ENCODE measurements at regions not wholly inside any gene's neighbourhood (a gene's known extent, or its start where the extent isn't known, plus 50 kb on each side); places are given as distances from the start of the nearest gene placed in this dataset.

DNA sequence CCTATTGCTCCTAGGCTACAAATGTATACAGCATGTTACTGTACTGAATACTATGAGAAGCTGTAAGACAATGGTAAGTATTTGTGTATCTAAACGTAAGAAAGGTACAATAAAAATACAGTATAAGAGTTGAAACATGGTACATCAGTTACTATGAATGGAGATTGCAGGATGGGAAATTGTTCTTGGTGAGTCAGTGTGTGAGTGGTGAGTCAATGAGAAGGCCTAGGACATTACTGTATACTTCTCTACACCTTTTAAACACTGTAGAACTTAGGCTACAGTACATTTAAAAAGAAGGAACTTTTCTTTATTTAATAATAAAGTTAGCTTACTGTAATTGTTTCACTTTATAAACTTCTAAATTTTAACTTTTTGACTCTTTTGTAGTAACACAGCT lies 2603.2 kb downstream of the PCDH7 start:
- no peaks in the 10 kb centered on the region for H4K20me1 ChIP-seq (ENCODE audit: insufficient read depth)
- H2AFZ ChIP-seq: no peak overlapping the region
- H3K4me2 ChIP-seq (ENCODE audit: unreplicated experiment): no peak overlapping the region
- H3K9me3 ChIP-seq (ENCODE audit: low read depth): no peaks in the 10 kb centered on the region
- no peaks in the 10 kb centered on the region for H3F3A ChIP-seq (ENCODE audit: insufficient read depth)
- in situ Hi-C loops (cut with MboI): no loop called here
- H3K27me3 ChIP-seq (replicated peaks; ENCODE audit: insufficient read depth): no peaks in the 10 kb centered on the region
- WGBS, 2 experiments (ENCODE audit: low coverage in 1 of 2, low lambda C conversion rate in 2 of 2, missing lambda C conversion rate in 2 of 2): 10 to 13% methylated on average over 1 of the region's 1 CpG
- no peaks in the 10 kb centered on the region for H3K36me3 ChIP-seq (ENCODE audit: low read depth)
- no peak overlapping the region for H3K27ac ChIP-seq
- H3K79me2 ChIP-seq (ENCODE audit: insufficient read depth): no peaks in the 10 kb centered on the region
- no peaks in the 10 kb centered on the region for H3K9me2 ChIP-seq (ENCODE audit: insufficient read depth)
- no peak overlapping the region for H3K9ac ChIP-seq
- H3K4me3 ChIP-seq: no peak overlapping the region
- no peak for DNase-seq
- no peaks in the 10 kb centered on the region for H3K4me1 ChIP-seq (ENCODE audit: insufficient read depth)
- TF ChIP-seq EZH2 (IDR thresholded peaks at IDR 0.05; ENCODE audit: insufficient read depth, poor library complexity, severe bottlenecking) (no peak), EZH2phosphoT487 (IDR thresholded peaks at IDR 0.05; ENCODE audit: insufficient read depth, low read depth) (no peak)

DNA sequence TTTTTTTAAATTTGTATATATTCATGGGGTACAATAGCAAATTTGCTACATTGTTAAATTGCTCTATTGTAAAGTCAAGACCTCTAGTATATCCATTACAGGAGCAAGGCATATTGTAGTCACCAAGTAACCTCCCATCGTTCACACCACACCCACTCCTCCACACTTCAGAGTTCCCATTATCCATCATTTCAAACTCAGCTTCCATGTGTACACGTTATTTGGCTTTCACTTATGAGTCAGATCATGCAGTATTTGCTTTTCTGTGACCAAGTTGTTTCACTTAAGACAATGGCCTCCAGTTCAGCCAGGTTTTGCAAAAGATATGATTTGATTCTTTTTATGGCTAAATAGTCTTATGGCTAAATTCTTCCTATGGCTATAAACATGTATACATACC lies 2614.2 kb downstream of the PCDH7 start:
- no peak for DNase-seq
- WGBS, 2 experiments (ENCODE audit: low coverage in 1 of 2, low lambda C conversion rate in 2 of 2, missing lambda C conversion rate in 2 of 2): 16 to 21% methylated on average over 2 of the region's 2 CpGs
- in situ Hi-C loops (cut with MboI): no loop called here

GRCh38 chr4:33339762-33340161 lies 2619.6 kb downstream of the PCDH7 start:
- no peak for DNase-seq
- WGBS, 2 experiments (ENCODE audit: low coverage in 1 of 2, low lambda C conversion rate in 2 of 2, missing lambda C conversion rate in 2 of 2): 10 to 15% methylated on average over 3 of the region's 3 CpGs
- H4K20me1 ChIP-seq (ENCODE audit: insufficient read depth): no peaks in the 10 kb centered on the region

More for the DNA sequence above, 2614.2 kb downstream of the PCDH7 start:
- Histone ChIP-seq H3K4me3 (no peak overlapping the region), H3K27ac (no peak overlapping the region), H3K4me1 (ENCODE audit: insufficient read depth) (no peaks in the 10 kb centered on the region), H4K20me1 (ENCODE audit: insufficient read depth) (no peaks in the 10 kb centered on the region), H2AFZ (no peak overlapping the region), H3K9me3 (ENCODE audit: low read depth) (peaks cover 4% of the 10 kb centered on the region), H3K9me2 (ENCODE audit: insufficient read depth) (no peaks in the 10 kb centered on the region), H3K27me3 (replicated peaks; ENCODE audit: insufficient read depth) (no peaks in the 10 kb centered on the region), H3K36me3 (ENCODE audit: low read depth) (no peaks in the 10 kb centered on the region), H3K79me2 (ENCODE audit: insufficient read depth) (no peaks in the 10 kb centered on the region), H3K9ac (no peak overlapping the region), H3K4me2 (ENCODE audit: unreplicated experiment) (no peak overlapping the region), H3F3A (ENCODE audit: insufficient read depth) (no peaks in the 10 kb centered on the region)
- TF ChIP-seq EZH2 (IDR thresholded peaks at IDR 0.05; ENCODE audit: insufficient read depth, poor library complexity, severe bottlenecking) (no peak), EZH2phosphoT487 (IDR thresholded peaks at IDR 0.05; ENCODE audit: insufficient read depth, low read depth) (no peak)

GRCh38 chr4:33340168-33340567 lies 2620.0 kb downstream of the PCDH7 start:
- no peak overlapping the region for H3K27ac ChIP-seq
- H3K27me3 ChIP-seq (replicated peaks; ENCODE audit: insufficient read depth): no peaks in the 10 kb centered on the region
- no peaks in the 10 kb centered on the region for H3K79me2 ChIP-seq (ENCODE audit: insufficient read depth)
- no peaks in the 10 kb centered on the region for H3K4me1 ChIP-seq (ENCODE audit: insufficient read depth)
- H3K36me3 ChIP-seq (ENCODE audit: low read depth): no peaks in the 10 kb centered on the region
- TF ChIP-seq EZH2 (IDR thresholded peaks at IDR 0.05; ENCODE audit: insufficient read depth, poor library complexity, severe bottlenecking): no peak
- no peak for DNase-seq
- H3K9me2 ChIP-seq (ENCODE audit: insufficient read depth): no peaks in the 10 kb centered on the region
- in situ Hi-C loops (cut with MboI): no loop called here
- no peak overlapping the region for H3K4me3 ChIP-seq
- no peak overlapping the region for H3K4me2 ChIP-seq (ENCODE audit: unreplicated experiment)
- H4K20me1 ChIP-seq (ENCODE audit: insufficient read depth): no peaks in the 10 kb centered on the region
- WGBS, 2 experiments (ENCODE audit: low coverage in 1 of 2, low lambda C conversion rate in 2 of 2, missing lambda C conversion rate in 2 of 2): 27 to 33% methylated on average over 5 of the region's 5 CpGs
- H3F3A ChIP-seq (ENCODE audit: insufficient read depth): no peaks in the 10 kb centered on the region
- peaks cover 4% of the 10 kb centered on the region for H3K9me3 ChIP-seq (ENCODE audit: low read depth)
- no peak overlapping the region for H3K9ac ChIP-seq
- no peak overlapping the region for H2AFZ ChIP-seq

More at GRCh38 chr4:33339762-33340161, 2619.6 kb downstream of the PCDH7 start:
- H3K9me2 ChIP-seq (ENCODE audit: insufficient read depth): no peaks in the 10 kb centered on the region
- no peaks in the 10 kb centered on the region for H3F3A ChIP-seq (ENCODE audit: insufficient read depth)
- no peak overlapping the region for H3K4me3 ChIP-seq
- no peaks in the 10 kb centered on the region for H3K27me3 ChIP-seq (replicated peaks; ENCODE audit: insufficient read depth)
- H3K36me3 ChIP-seq (ENCODE audit: low read depth): no peaks in the 10 kb centered on the region
- H3K27ac ChIP-seq: no peak overlapping the region
- H3K9me3 ChIP-seq (ENCODE audit: low read depth): peaks cover 4% of the 10 kb centered on the region
- H3K79me2 ChIP-seq (ENCODE audit: insufficient read depth): no peaks in the 10 kb centered on the region
- in situ Hi-C loops (cut with MboI): no loop called here
- no peak overlapping the region for H3K9ac ChIP-seq
- H3K4me2 ChIP-seq (ENCODE audit: unreplicated experiment): no peak overlapping the region
- no peaks in the 10 kb centered on the region for H3K4me1 ChIP-seq (ENCODE audit: insufficient read depth)
- H2AFZ ChIP-seq: no peak overlapping the region
- TF ChIP-seq EZH2phosphoT487 (IDR thresholded peaks at IDR 0.05; ENCODE audit: insufficient read depth, low read depth) (no peak), EZH2 (IDR thresholded peaks at IDR 0.05; ENCODE audit: insufficient read depth, poor library complexity, severe bottlenecking) (no peak)

- Histone ChIP-seq H3K27me3 (replicated peaks; ENCODE audit: insufficient read depth) (no peaks in the 10 kb centered on the region), H4K20me1 (ENCODE audit: insufficient read depth) (no peaks in the 10 kb centered on the region), H3K9me3 (ENCODE audit: low read depth) (peaks cover 5% of the 10 kb centered on the region), H3K9ac (no peak overlapping the region), H3K79me2 (ENCODE audit: insufficient read depth) (no peaks in the 10 kb centered on the region), H3K9me2 (ENCODE audit: insufficient read depth) (no peaks in the 10 kb centered on the region), H3K4me2 (ENCODE audit: unreplicated experiment) (no peak overlapping the region), H3F3A (ENCODE audit: insufficient read depth) (no peaks in the 10 kb centered on the region), H3K27ac (no peak overlapping the region), H3K36me3 (ENCODE audit: low read depth) (no peaks in the 10 kb centered on the region), H3K4me1 (ENCODE audit: insufficient read depth) (no peaks in the 10 kb centered on the region), H3K4me3 (no peak overlapping the region), H2AFZ (no peak overlapping the region)
- no peak for TF ChIP-seq EZH2 (IDR thresholded peaks at IDR 0.05; ENCODE audit: insufficient read depth, poor library complexity, severe bottlenecking)
- in situ Hi-C loops (cut with MboI): no loop called here
- no peak for DNase-seq
- 11 to 21% methylated on average over 1 of the region's 1 CpG for WGBS, 2 experiments (ENCODE audit: low coverage in 1 of 2, low lambda C conversion rate in 2 of 2, missing lambda C conversion rate in 2 of 2)
Observed at GRCh38 chr4:33349376-33349775, 2629.2 kb downstream of the PCDH7 start.
